Mucosa of stomach (tissue), 1 donor: ENCODE measurements at regions not wholly inside any gene's neighbourhood (a gene's known extent, or its start where the extent isn't known, plus 50 kb on each side); places are given as distances from the start of the nearest gene placed in this dataset.
"Not testable (repeated sequence)": the region's sequence is repeated elsewhere in the genome, so short reads cannot be mapped to it uniquely, and the experiment has no call there.

ENCODE experiments used
- H3K27me3 ChIP-seq: one replicate; pipeline ENCODE4 v1.7.0; 2013; ENCODE audit warnings: mild to moderate bottlenecking, low read length; ENCODE audit not compliant: control insufficient read depth, insufficient read depth
- H3K36me3 ChIP-seq: one replicate; pipeline ENCODE4 v1.7.0; 2013; ENCODE audit warnings: low read length; ENCODE audit not compliant: control insufficient read depth, insufficient read depth
- H3K4me1 ChIP-seq: one replicate; pipeline ENCODE4 v1.7.0; 2013; ENCODE audit warnings: mild to moderate bottlenecking, low read length; ENCODE audit not compliant: control insufficient read depth, insufficient read depth
- H3K4me3 ChIP-seq: one replicate; pipeline ENCODE4 v1.7.0; 2013; ENCODE audit warnings: low read length
- H3K9ac ChIP-seq: one replicate; pipeline ENCODE4 v1.7.0; 2013; ENCODE audit warnings: mild to moderate bottlenecking, low read length, moderate library complexity
- H3K9me3 ChIP-seq: one replicate; pipeline ENCODE4 v1.7.0; 2013; ENCODE audit warnings: mild to moderate bottlenecking, low read length, moderate library complexity; ENCODE audit not compliant: control insufficient read depth
- donor health status: Pancreatic carcinoma.

- no peaks in the 10 kb centered on the region for H3K27me3 ChIP-seq
- no peaks in the 10 kb centered on the region for H3K36me3 ChIP-seq
- no peak overlapping the region for H3K9ac ChIP-seq
- peaks cover 26% of the 10 kb centered on the region for H3K4me1 ChIP-seq
- H3K4me3 ChIP-seq: no peak overlapping the region
- H3K9me3 ChIP-seq: no peaks in the 10 kb centered on the region
Measured at GRCh38 chr15:62901087-62901486, 141.5 kb upstream of the TPM1 start.

DNA sequence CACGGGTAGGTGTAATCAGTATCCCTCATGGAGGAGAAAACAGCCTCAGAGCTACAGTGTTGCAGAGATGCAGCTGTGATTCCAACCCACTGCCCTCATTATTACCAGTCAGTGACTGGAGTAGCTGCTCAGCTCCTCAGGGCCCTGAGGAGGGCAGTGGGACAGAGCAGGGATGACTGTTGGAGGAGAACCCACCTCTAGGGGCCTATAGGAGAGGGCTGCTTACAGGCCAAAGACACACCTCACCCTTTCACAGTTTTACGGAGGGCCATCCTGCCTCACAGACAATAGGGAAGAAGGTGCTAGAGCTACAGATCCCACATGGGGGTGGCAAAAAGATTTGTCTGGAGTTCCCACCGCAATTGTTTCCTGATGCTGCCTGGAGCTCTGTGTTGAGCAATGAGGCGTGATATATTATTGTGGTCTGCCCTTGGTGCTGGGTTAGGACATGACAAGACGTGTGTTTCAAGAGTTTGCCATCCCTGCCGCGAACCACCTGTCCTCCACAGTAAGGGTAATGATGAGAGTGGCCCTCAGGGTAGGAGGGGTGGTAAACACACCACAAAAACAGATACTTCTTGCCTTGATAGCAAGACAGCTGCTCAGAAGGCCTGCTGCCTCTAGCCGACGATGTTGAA is 140.5 kb upstream of the TPM1 start:
- H3K4me1 ChIP-seq: peaks cover 17% of the 10 kb centered on the region
- no peaks in the 10 kb centered on the region for H3K36me3 ChIP-seq
- H3K9me3 ChIP-seq: no peaks in the 10 kb centered on the region

GRCh38 chr15:62902821-62903220 is 139.7 kb upstream of the TPM1 start:
- Histone ChIP-seq H3K27me3 (no peaks in the 10 kb centered on the region), H3K36me3 (no peaks in the 10 kb centered on the region), H3K9me3 (no peaks in the 10 kb centered on the region), H3K9ac (no peak overlapping the region), H3K4me3 (no peak overlapping the region), H3K4me1 (peaks cover 9% of the 10 kb centered on the region)

More for the DNA sequence above, 140.5 kb upstream of the TPM1 start:
- H3K9ac ChIP-seq: no peak overlapping the region
- no peaks in the 10 kb centered on the region for H3K27me3 ChIP-seq
- H3K4me3 ChIP-seq: no peak overlapping the region

GRCh38 chr15:62903437-62903836 is 139.1 kb upstream of the TPM1 start:
- Histone ChIP-seq H3K27me3 (no peaks in the 10 kb centered on the region), H3K4me1 (peaks cover 7% of the 10 kb centered on the region), H3K9ac (no peak overlapping the region), H3K4me3 (no peak overlapping the region), H3K9me3 (no peaks in the 10 kb centered on the region), H3K36me3 (no peaks in the 10 kb centered on the region)

DNA sequence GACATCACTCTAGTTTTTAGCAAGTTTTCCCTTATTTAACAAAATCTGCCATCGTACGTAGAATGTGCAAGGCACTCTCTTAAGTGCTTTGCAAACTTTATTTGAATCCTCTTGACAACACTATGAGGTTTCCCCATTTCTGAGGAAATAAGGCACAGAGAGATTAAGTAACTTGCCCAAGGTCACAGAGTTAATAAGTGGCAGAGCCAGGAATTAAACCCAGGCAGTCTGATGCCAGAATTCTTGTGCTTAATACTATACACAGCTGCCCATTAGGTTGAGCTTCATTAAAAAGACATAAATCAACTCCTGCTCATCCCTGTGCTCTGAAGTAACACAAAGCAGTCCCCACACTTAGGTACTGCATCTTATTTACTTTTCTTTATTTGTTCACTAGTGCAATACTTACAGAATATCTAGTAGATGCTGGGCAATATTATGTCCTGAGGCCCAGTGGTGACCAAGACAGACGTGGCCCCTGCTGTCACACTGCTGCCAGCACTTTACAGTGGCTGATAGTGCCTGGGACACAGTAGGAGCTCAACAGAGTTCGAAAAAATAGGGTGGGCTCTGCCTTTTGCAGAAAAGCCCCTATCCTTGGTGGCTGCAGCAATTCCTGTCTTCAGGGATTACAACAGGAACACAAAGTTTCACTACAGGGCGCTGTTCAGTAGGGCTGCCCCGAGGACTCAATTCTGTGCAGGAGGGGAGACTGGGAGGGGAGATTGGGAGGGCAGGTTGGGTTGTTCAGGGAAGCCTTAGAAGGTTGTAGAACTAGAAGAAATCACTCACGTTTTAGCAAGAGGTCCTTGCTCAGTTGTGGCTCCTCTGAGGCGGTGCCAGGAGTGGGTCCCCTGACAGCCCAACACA is 138.3 kb upstream of the TPM1 start:
- Histone ChIP-seq H3K4me3 (no peak overlapping the region), H3K4me1 (peaks cover 7% of the 10 kb centered on the region)

GRCh38 chr15:62906627-62907026 is 135.9 kb upstream of the TPM1 start:
- no peaks in the 10 kb centered on the region for H3K9me3 ChIP-seq
- H3K27me3 ChIP-seq: no peaks in the 10 kb centered on the region
- no peaks in the 10 kb centered on the region for H3K36me3 ChIP-seq
- no peak overlapping the region for H3K4me3 ChIP-seq
- H3K9ac ChIP-seq: no peak overlapping the region
- H3K4me1 ChIP-seq: peaks cover 7% of the 10 kb centered on the region

More for the DNA sequence above, 138.3 kb upstream of the TPM1 start:
- no peaks in the 10 kb centered on the region for H3K27me3 ChIP-seq
- H3K9ac ChIP-seq: no peak overlapping the region
- H3K36me3 ChIP-seq: no peaks in the 10 kb centered on the region
- no peaks in the 10 kb centered on the region for H3K9me3 ChIP-seq

DNA sequence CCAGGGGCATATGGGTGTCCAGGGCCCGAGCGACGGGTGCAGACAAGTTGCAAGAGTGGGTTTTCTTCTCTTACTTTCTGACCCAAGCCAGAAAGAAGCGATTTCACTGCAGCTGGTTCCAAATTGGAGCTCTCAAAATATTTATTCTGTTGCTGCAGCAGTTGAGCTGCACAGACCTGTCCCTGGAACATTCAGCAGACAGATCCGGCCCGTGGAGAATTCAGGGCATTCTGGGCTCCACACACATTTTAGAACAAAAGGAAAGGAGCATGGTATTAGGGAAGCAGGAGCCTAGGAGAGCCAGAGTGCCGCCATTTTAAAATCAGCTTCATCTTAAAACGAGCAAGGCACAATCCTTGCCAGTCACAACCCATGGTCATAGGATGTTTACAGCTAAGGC is 135.3 kb upstream of the TPM1 start:
- H3K9me3 ChIP-seq: no peaks in the 10 kb centered on the region
- H3K4me1 ChIP-seq: peaks cover 7% of the 10 kb centered on the region
- H3K4me3 ChIP-seq: no peak overlapping the region
- H3K27me3 ChIP-seq: no peaks in the 10 kb centered on the region
- H3K9ac ChIP-seq: no peak overlapping the region
- no peaks in the 10 kb centered on the region for H3K36me3 ChIP-seq

GRCh38 chr15:62908341-62908740 is 134.2 kb upstream of the TPM1 start:
- not testable (repeated sequence) for H3K4me3 ChIP-seq, H3K36me3 ChIP-seq, H3K9ac ChIP-seq, H3K9me3 ChIP-seq, H3K4me1 ChIP-seq, H3K27me3 ChIP-seq

DNA sequence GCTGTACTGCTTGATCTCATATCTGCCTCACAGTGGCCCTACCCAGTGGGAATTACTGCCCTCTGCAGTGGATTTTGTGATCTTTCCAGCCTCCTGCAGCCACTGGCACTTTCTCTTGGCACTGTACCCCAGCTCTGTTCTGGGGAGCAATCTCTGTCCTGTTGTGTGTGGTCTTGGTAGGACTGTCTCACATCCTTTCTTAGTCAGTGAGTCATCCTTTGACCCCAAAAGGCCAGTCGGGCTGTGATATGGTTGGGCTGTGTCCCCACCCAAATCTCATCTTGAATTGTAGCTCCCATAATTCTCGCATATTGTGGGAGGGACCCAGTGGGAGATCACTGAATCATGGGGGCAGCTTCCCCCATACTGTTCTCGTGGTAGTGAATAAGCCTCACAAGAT is 133.3 kb upstream of the TPM1 start:
- Histone ChIP-seq H3K9me3 (no peaks in the 10 kb centered on the region), H3K4me3 (no peak overlapping the region), H3K36me3 (no peaks in the 10 kb centered on the region), H3K27me3 (no peaks in the 10 kb centered on the region), H3K9ac (no peak overlapping the region), H3K4me1 (no peaks in the 10 kb centered on the region)

GRCh38 chr15:62912282-62912681 is 130.3 kb upstream of the TPM1 start:
- no peak overlapping the region for H3K4me3 ChIP-seq
- H3K9me3 ChIP-seq: no peaks in the 10 kb centered on the region
- H3K9ac ChIP-seq: no peak overlapping the region
- H3K4me1 ChIP-seq: no peaks in the 10 kb centered on the region
- no peaks in the 10 kb centered on the region for H3K36me3 ChIP-seq
- no peaks in the 10 kb centered on the region for H3K27me3 ChIP-seq

DNA sequence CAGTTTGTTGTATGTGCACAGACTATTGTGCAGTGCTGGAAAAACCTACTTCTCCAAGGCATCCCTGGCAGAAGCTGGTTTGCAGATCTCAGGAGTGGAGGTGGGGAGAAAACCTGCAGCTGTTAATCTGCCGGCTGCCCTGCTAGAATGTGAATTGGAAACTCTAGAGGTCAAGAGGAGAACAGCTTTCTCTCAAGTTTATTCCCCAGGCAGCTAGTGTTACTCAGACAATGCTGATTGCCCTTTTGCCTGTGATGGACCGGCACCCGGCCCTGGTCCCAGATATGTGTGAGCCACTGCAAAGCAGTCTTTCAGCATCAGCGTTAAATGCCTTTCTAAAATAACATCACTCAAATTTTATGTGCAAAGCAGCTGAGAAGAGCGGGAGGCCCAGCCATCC is 129.7 kb upstream of the TPM1 start:
- no peaks in the 10 kb centered on the region for H3K4me1 ChIP-seq
- H3K9me3 ChIP-seq: no peaks in the 10 kb centered on the region

DNA sequence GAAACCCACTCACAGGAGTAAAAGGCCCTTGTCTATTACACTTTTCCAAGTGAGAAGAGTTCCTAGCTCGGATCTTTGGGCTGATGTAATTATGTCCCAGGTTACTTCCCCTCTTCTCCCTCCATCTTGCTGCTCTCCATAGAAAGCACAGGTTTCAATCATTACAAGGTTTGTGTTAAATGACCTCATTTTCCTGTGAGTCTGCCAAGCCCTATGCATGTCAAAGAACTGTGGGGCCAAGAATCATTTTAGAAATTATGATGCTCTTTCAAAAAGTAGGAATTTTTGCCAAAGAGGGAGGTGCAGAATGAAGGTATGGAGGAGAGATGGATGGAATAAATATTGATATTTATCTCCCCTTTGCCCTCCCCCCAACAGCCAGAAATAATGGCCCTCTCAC is 129.3 kb upstream of the TPM1 start:
- Histone ChIP-seq H3K4me1 (no peaks in the 10 kb centered on the region), H3K9ac (no peak overlapping the region), H3K27me3 (no peaks in the 10 kb centered on the region), H3K9me3 (no peaks in the 10 kb centered on the region), H3K4me3 (no peak overlapping the region), H3K36me3 (no peaks in the 10 kb centered on the region)

More for the DNA sequence above, 129.7 kb upstream of the TPM1 start:
- H3K4me3 ChIP-seq: no peak overlapping the region
- no peaks in the 10 kb centered on the region for H3K27me3 ChIP-seq
- no peaks in the 10 kb centered on the region for H3K36me3 ChIP-seq
- no peak overlapping the region for H3K9ac ChIP-seq
